Suprapubic skin (tissue), 4 donors: ENCODE measurements at regions not wholly inside any gene's neighbourhood (a gene's known extent, or its start where the extent isn't known, plus 50 kb on each side); places are given as distances from the start of the nearest gene placed in this dataset.
A peak's percentile ranks its signal among the peaks of the same experiment; 100 is the strongest.

Experiments
- DNase-seq, 2 donors: peaks; one replicate each; pipeline ENCODE4 v3.0.0-alpha.2; 2019; ENCODE audit warnings: low spot score in 2 of 2
- H3K27ac ChIP-seq: fragments of 200-600 bp; sonication (generic); one replicate; pipeline ENCODE4 v1.5.1; 2019
- H3K27me3 ChIP-seq: fragments of 200-600 bp; sonication (generic); one replicate; pipeline ENCODE4 v1.5.1; 2019
- H3K36me3 ChIP-seq: fragments of 200-600 bp; sonication (generic); one replicate; pipeline ENCODE4 v1.5.1; 2019
- H3K4me1 ChIP-seq: fragments of 200-600 bp; sonication (generic); one replicate; pipeline ENCODE4 v1.5.1; 2019
- H3K4me3 ChIP-seq: fragments of 200-600 bp; sonication (generic); one replicate; pipeline ENCODE4 v1.5.1; 2019; ENCODE audit warnings: mild to moderate bottlenecking
- H3K9me3 ChIP-seq: fragments of 200-600 bp; sonication (generic); one replicate; pipeline ENCODE4 v1.5.1; 2019
- CTCF ChIP-seq, 2 donors: fragments of 200-600 bp in 1 of 2; fragments of 450-650 bp in 1 of 2; sonication (generic) in 1 of 2; IDR thresholded peaks; one replicate each; pipeline ENCODE4 v1.5.1; 2016 to 2019; ENCODE audit warnings: antibody characterized with exemption in 2 of 2, mild to moderate bottlenecking in 1 of 2, moderate library complexity in 1 of 2
- EP300 ChIP-seq: sonication (generic); formaldehyde crosslinking; IDR thresholded peaks from one replicate; pipeline ENCODE4 v1.6.1; 2017; ENCODE audit warnings: antibody characterized with exemption
- POLR2A ChIP-seq, 2 donors: fragments of 450-650 bp; IDR thresholded peaks; one replicate each; pipeline ENCODE4 v1.6.1; 2017; ENCODE audit warnings: antibody characterized with exemption in 2 of 2, mild to moderate bottlenecking in 2 of 2, moderate library complexity in 2 of 2
- POLR2AphosphoS5 ChIP-seq, 3 donors: sonication (generic); formaldehyde crosslinking; IDR thresholded peaks; one replicate each; pipeline ENCODE4 v1.6.1; 2017; ENCODE audit warnings: antibody characterized with exemption in 3 of 3
- WGBS: methylation state at CpG from one replicate; pipeline ENCODE4 v1.1.5; 2018; 5-methylcytosine and 5-hydroxymethylcytosine counted together

- Histone ChIP-seq H3K4me1 (peaks cover 28% of the 10 kb centered on the region), H3K9me3 (no peaks in the 10 kb centered on the region), H3K27ac (no peak overlapping the region), H3K27me3 (no peaks in the 10 kb centered on the region), H3K4me3 (no peak overlapping the region), H3K36me3 (no peaks in the 10 kb centered on the region)
- TF ChIP-seq EP300 (no peak), CTCF (IDR thresholded peaks at IDR 0.05) (no peak), POLR2A (IDR thresholded peaks at IDR 0.05) (no peak), POLR2AphosphoS5 (IDR thresholded peaks at IDR 0.05) (no peak)
- DNase-seq: peak; percentile 62 to 78
- WGBS: 88% methylated on average over 4 of the region's 23 CpGs
Observed at GRCh38 chr10:132477398-132478340, 59.9 kb upstream of the INPP5A start.

GRCh38 chr10:132478341-132479023, 59.1 kb upstream of the INPP5A start:
- peak; percentile 55 to 63 for DNase-seq
- no peaks in the 10 kb centered on the region for H3K36me3 ChIP-seq
- H3K9me3 ChIP-seq: no peaks in the 10 kb centered on the region
- no peak overlapping the region for H3K27ac ChIP-seq
- H3K4me3 ChIP-seq: no peak overlapping the region
- no peaks in the 10 kb centered on the region for H3K27me3 ChIP-seq
- no peak for TF ChIP-seq POLR2AphosphoS5 (IDR thresholded peaks at IDR 0.05)
- no peak for TF ChIP-seq EP300
- no peak for TF ChIP-seq CTCF (IDR thresholded peaks at IDR 0.05)
- H3K4me1 ChIP-seq: peaks cover 29% of the 10 kb centered on the region
- 47% methylated on average over 6 of the region's 18 CpGs for WGBS

- no peaks in the 10 kb centered on the region for H3K27me3 ChIP-seq
- WGBS: 96% methylated on average over 11 of the region's 14 CpGs
- no peak for TF ChIP-seq POLR2AphosphoS5 (IDR thresholded peaks at IDR 0.05)
- TF ChIP-seq CTCF (IDR thresholded peaks at IDR 0.05): no peak
- TF ChIP-seq POLR2A (IDR thresholded peaks at IDR 0.05): no peak
- TF ChIP-seq EP300: no peak
- H3K4me1 ChIP-seq: peaks cover 29% of the 10 kb centered on the region
- no peaks in the 10 kb centered on the region for H3K36me3 ChIP-seq
- no peaks in the 10 kb centered on the region for H3K9me3 ChIP-seq
- no peak overlapping the region for H3K4me3 ChIP-seq
- no peak overlapping the region for H3K27ac ChIP-seq
- DNase-seq: peak; percentile 50 to 67
Observed at GRCh38 chr10:132479024-132479602, 58.5 kb upstream of the INPP5A start.

- no peaks in the 10 kb centered on the region for H3K36me3 ChIP-seq
- H3K9me3 ChIP-seq: no peaks in the 10 kb centered on the region
- TF ChIP-seq EP300 (no peak), POLR2A (IDR thresholded peaks at IDR 0.05) (no peak)
- 91% methylated on average over 14 of the region's 14 CpGs for WGBS
- no peak overlapping the region for H3K4me3 ChIP-seq
- no peak overlapping the region for H3K27ac ChIP-seq
- DNase-seq: peak; percentile 48 to 50
- no peaks in the 10 kb centered on the region for H3K27me3 ChIP-seq
- H3K4me1 ChIP-seq: peaks cover 29% of the 10 kb centered on the region
Observed at GRCh38 chr10:132479603-132480221, 57.9 kb upstream of the INPP5A start.

- no peak for TF ChIP-seq CTCF (IDR thresholded peaks at IDR 0.05)
- no peak for TF ChIP-seq POLR2A (IDR thresholded peaks at IDR 0.05)
- no peak for TF ChIP-seq POLR2AphosphoS5 (IDR thresholded peaks at IDR 0.05)
- TF ChIP-seq EP300: no peak
- Histone ChIP-seq H3K4me3 (no peak overlapping the region), H3K9me3 (no peaks in the 10 kb centered on the region), H3K36me3 (no peaks in the 10 kb centered on the region), H3K27me3 (no peaks in the 10 kb centered on the region), H3K4me1 (peaks cover 29% of the 10 kb centered on the region), H3K27ac (no peak overlapping the region)
- peak; percentile 43 to 49 for DNase-seq
- WGBS: 71% methylated on average over 7 of the region's 7 CpGs
Observed at GRCh38 chr10:132480356-132480755, 57.2 kb upstream of the INPP5A start.
